ENCODE measurements at regions not wholly inside any gene's neighbourhood (a gene's known extent, or its start where the extent isn't known, plus 50 kb on each side); places are given as distances from the start of the nearest gene placed in this dataset.

- no peak for TF ChIP-seq CTCF (IDR thresholded peaks at IDR 0.05)
These were observed 142.9 kb upstream of the SLC30A5 start for GRCh38 chr5:68950930-68951329.

GRCh38 chr5:68953231-68953874 is 140.5 kb upstream of the SLC30A5 start:
- TF ChIP-seq CTCF (IDR thresholded peaks at IDR 0.05): no peak

- TF ChIP-seq CTCF (IDR thresholded peaks at IDR 0.05): no peak
These were observed 139.8 kb upstream of the SLC30A5 start for GRCh38 chr5:68953875-68954617.

- TF ChIP-seq CTCF (IDR thresholded peaks at IDR 0.05): no peak
These were observed 139.2 kb upstream of the SLC30A5 start for GRCh38 chr5:68954618-68954910.

GRCh38 chr5:68957591-68957990 is 136.2 kb upstream of the SLC30A5 start:
- no peak for TF ChIP-seq CTCF (IDR thresholded peaks at IDR 0.05)

- no peak for TF ChIP-seq CTCF (IDR thresholded peaks at IDR 0.05)
These were observed 135.4 kb upstream of the SLC30A5 start for GRCh38 chr5:68958428-68958827.

GRCh38 chr5:68960456-68960855 is 133.4 kb upstream of the SLC30A5 start:
- no peak for TF ChIP-seq CTCF (IDR thresholded peaks at IDR 0.05)
